ENCODE measurements at regions not wholly inside any gene's neighbourhood (a gene's known extent, or its start where the extent isn't known, plus 50 kb on each side); places are given as distances from the start of the nearest gene placed in this dataset.

- H3K4me3 ChIP-seq (ENCODE audit: extremely low read depth in 1 of 4, insufficient read depth in 2 of 4, low read depth in 3 of 4, low read length in 4 of 4) = no peak overlapping the region
- DNase-seq (ENCODE audit: low read depth in 1 of 2, low spot score in 2 of 2) (no peak), FAIRE-seq (no peak)
- no peak overlapping the region for H2BK5ac ChIP-seq (ENCODE audit: low read depth, low read length)
- H3K9ac ChIP-seq (replicated peaks in 1 of 4; ENCODE audit: extremely low read depth in 1 of 4, low read depth in 3 of 4, low read length in 3 of 4) = no peak overlapping the region
- CTCF ChIA-PET (ENCODE audit: partially characterized antibody) = no interaction called here
- H3K79me1 ChIP-seq (ENCODE audit: low read depth, low read length) = no peaks in the 10 kb centered on the region
- no peaks in the 10 kb centered on the region for H3K9me3 ChIP-seq (ENCODE audit: insufficient read depth in 2 of 2, low read depth in 1 of 2, low read length in 1 of 2)
- no peaks in the 10 kb centered on the region for H3K36me3 ChIP-seq (ENCODE audit: control insufficient read depth in 2 of 4, insufficient read depth in 4 of 4, low read length in 3 of 4)
- POLR2A ChIA-PET (ENCODE audit: partially characterized antibody) = no interaction called here
- no peak overlapping the region for H2BK15ac ChIP-seq (ENCODE audit: low read length)
- H4K8ac ChIP-seq (ENCODE audit: extremely low read depth, insufficient read depth, low read length) = no peak overlapping the region
- H3K14ac ChIP-seq (ENCODE audit: insufficient read length) = no peak overlapping the region
- H2BK20ac ChIP-seq (ENCODE audit: low read length) = no peak overlapping the region
- no peak overlapping the region for H3K56ac ChIP-seq (replicated peaks; ENCODE audit: insufficient read length, low read depth, low read length)
- no peaks in the 10 kb centered on the region for H3K4me1 ChIP-seq (replicated peaks in 1 of 4; ENCODE audit: control insufficient read depth in 3 of 4, insufficient read depth in 4 of 4, low read length in 3 of 4)
- H3K23me2 ChIP-seq (ENCODE audit: low read depth, low read length) = no peaks in the 10 kb centered on the region
- 73% methylated on average over 2 of the region's 2 CpGs; no CpG with 5 or more reads in 1 of the 2 experiments for WGBS, 2 experiments (ENCODE audit: extremely low coverage in 1 of 2, insufficient coverage in 1 of 2, insufficient read length in 1 of 2, insufficient replicate concordance in 2 of 2, low coverage in 1 of 2, low lambda C conversion rate in 2 of 2, missing lambda C conversion rate in 1 of 2)
- H2AK5ac ChIP-seq (ENCODE audit: low read depth, low read length) = no peak overlapping the region
- H3K27me3 ChIP-seq (replicated peaks in 1 of 4; ENCODE audit: control insufficient read depth in 3 of 4, extremely low read depth in 1 of 4, insufficient read depth in 3 of 4, low read length in 3 of 4) = peaks cover 0 to under 1% (median 0%) of the 10 kb centered on the region in 4 experiments; a peak in 1 of 7 replicates
- H4K20me1 ChIP-seq (replicated peaks in 1 of 2; ENCODE audit: control insufficient read depth in 1 of 2, insufficient read depth in 2 of 2, low read length in 2 of 2) = no peaks in the 10 kb centered on the region
- no peak overlapping the region for H3K4ac ChIP-seq (replicated peaks; ENCODE audit: insufficient read length, low read depth, low read length)
- no peak overlapping the region for H3K18ac ChIP-seq (ENCODE audit: extremely low read depth, low read length)
- no peak overlapping the region for H4K91ac ChIP-seq (replicated peaks; ENCODE audit: insufficient read length, low read length)
- H2BK12ac ChIP-seq (ENCODE audit: low read depth, low read length) = no peak overlapping the region
- no peak overlapping the region for H2BK120ac ChIP-seq (replicated peaks; ENCODE audit: low read depth, low read length)
- no peak overlapping the region for H4K5ac ChIP-seq (ENCODE audit: insufficient read length, low read depth, low read length)
- H3K23ac ChIP-seq (ENCODE audit: insufficient read length) = no peak overlapping the region
- no peak overlapping the region for H3K27ac ChIP-seq (ENCODE audit: low read depth, low read length)
- H3K4me2 ChIP-seq (ENCODE audit: insufficient read depth in 1 of 2, low read depth in 2 of 2, low read length in 2 of 2) = no peak overlapping the region
- no peak overlapping the region for H2AFZ ChIP-seq (ENCODE audit: low read length)
- H3K79me2 ChIP-seq (ENCODE audit: control insufficient read depth in 1 of 2, insufficient read depth in 2 of 2, low read length in 2 of 2) = no peaks in the 10 kb centered on the region
- TF ChIP-seq, protein P1, sequence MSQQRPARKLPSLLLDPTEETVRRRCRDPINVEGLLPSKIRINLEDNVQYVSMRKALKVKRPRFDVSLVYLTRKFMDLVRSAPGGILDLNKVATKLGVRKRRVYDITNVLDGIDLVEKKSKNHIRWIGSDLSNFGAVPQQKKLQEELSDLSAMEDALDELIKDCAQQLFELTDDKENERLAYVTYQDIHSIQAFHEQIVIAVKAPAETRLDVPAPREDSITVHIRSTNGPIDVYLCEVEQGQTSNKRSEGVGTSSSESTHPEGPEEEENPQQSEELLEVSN (IDR thresholded peaks at IDR 0.05) = no peak
- TF ChIP-seq SP1 (IDR thresholded peaks at IDR 0.05; ENCODE audit: low read depth, low read length) = no peak
- no peak for TF ChIP-seq BCL11A (IDR thresholded peaks at IDR 0.05; ENCODE audit: low read depth in 2 of 2, low read length in 2 of 2)
- no peak for TF ChIP-seq HDAC6 (IDR thresholded peaks at IDR 0.05; ENCODE audit: low read depth, low read length)
- TF ChIP-seq EZH2 (IDR thresholded peaks at IDR 0.05; ENCODE audit: low read depth, low read length, severe bottlenecking) = no peak
- TF ChIP-seq SP4 (IDR thresholded peaks at IDR 0.05; ENCODE audit: low read length) = no peak
- TF ChIP-seq SIN3A (conservative IDR thresholded peaks at IDR 0.05 in 1 of 2, IDR thresholded peaks at IDR 0.05 in 1 of 2; ENCODE audit: low read depth in 1 of 2, low read length in 2 of 2) = no peak
- TF ChIP-seq NANOG (IDR thresholded peaks at IDR 0.05; ENCODE audit: insufficient read depth, low read depth, low read length, poor library complexity, severe bottlenecking) = no peak
- no peak for TF ChIP-seq MAFK (IDR thresholded peaks at IDR 0.05; ENCODE audit: low read depth, low read length)
- no peak for TF ChIP-seq ASH2L (IDR thresholded peaks at IDR 0.05; ENCODE audit: low read length)
- no peak for TF ChIP-seq EGR1 (IDR thresholded peaks at IDR 0.05; ENCODE audit: borderline replicate concordance, low read depth, low read length)
- no peak for TF ChIP-seq CTBP2 (IDR thresholded peaks at IDR 0.05; ENCODE audit: borderline replicate concordance, insufficient read depth, insufficient read length, low read length)
- no peak for TF ChIP-seq FOSL1 (IDR thresholded peaks at IDR 0.05; ENCODE audit: insufficient read depth, low read depth, low read length)
These were observed 777.7 kb downstream of the SLC6A15 start for GRCh38 chr12:84134797-84135366.

Data from H1 (cell line).